HepG2 (cell line): ENCODE measurements at regions not wholly inside any gene's neighbourhood (a gene's known extent, or its start where the extent isn't known, plus 50 kb on each side); places are given as distances from the start of the nearest gene placed in this dataset.

ENCODE experiments used
- CEBPZ ChIP-seq: IDR thresholded peaks from 2 replicates; pipeline ENCODE4 v1.6.1; 2012; ENCODE audit warnings: low read length, improper control_type of control experiment
- DNMT1 ChIP-seq: sonication (generic); formaldehyde crosslinking; IDR thresholded peaks from 2 replicates; pipeline ENCODE4 v1.5.1; 2020; ENCODE audit warnings: mild to moderate bottlenecking, missing genetic modification reagents
- HNF1A ChIP-seq, 2 experiments: sonication (generic) in 1 of 2; formaldehyde crosslinking in 1 of 2; IDR thresholded peaks; 2 replicates each; pipeline versions ENCODE4 v1.4.0 to v1.6.1; 2016 to 2020; ENCODE audit warnings: borderline replicate concordance in 1 of 2, low read depth in 1 of 2, mild to moderate bottlenecking in 1 of 2, missing genetic modification reagents in 1 of 2
- HNF4G ChIP-seq, 2 experiments: sonication (generic) in 1 of 2; formaldehyde crosslinking in 1 of 2; IDR thresholded peaks; 2 replicates each; pipeline versions ENCODE4 v1.4.0 to v1.6.1; 2011 to 2020; ENCODE audit warnings: borderline replicate concordance in 2 of 2, low read depth in 2 of 2, mild to moderate bottlenecking in 2 of 2, low read length in 1 of 2, missing genetic modification reagents in 1 of 2, moderate library complexity in 1 of 2
- PPARG ChIP-seq: conservative IDR thresholded peaks from 2 replicates; pipeline ENCODE4 v1.6.1; 2016; ENCODE audit warnings: missing biosample characterization, missing genetic modification reagents
- SIX1 ChIP-seq: sonication (generic); formaldehyde crosslinking; IDR thresholded peaks from 2 replicates; pipeline ENCODE4 v1.4.0; 2020; ENCODE audit warnings: missing genetic modification reagents, borderline replicate concordance
- YY1 ChIP-seq: IDR thresholded peaks from 2 replicates; pipeline ENCODE4 v1.6.1; 2011; ENCODE audit warnings: low read length, low read depth, moderate library complexity, mild to moderate bottlenecking; ENCODE audit not compliant: insufficient read depth, insufficient replicate concordance
- ZNF12 ChIP-seq: sonication (generic); formaldehyde crosslinking; IDR thresholded peaks from 2 replicates; pipeline ENCODE4 v1.5.0; 2020; ENCODE audit warnings: missing genetic modification reagents
- ZNF331 ChIP-seq: sonication (generic); formaldehyde crosslinking; IDR thresholded peaks from 2 replicates; pipeline ENCODE4 v1.4.0; 2020; ENCODE audit warnings: missing genetic modification reagents
- TF ChIP-seq, protein P1 (sequence below): sonication (generic); formaldehyde crosslinking; IDR thresholded peaks from 2 replicates; pipeline ENCODE4 v1.8.1; 2023; ENCODE audit warnings: mild to moderate bottlenecking, missing genetic modification reagents
- TF ChIP-seq, protein P2 (sequence below): sonication (generic); formaldehyde crosslinking; IDR thresholded peaks from 2 replicates; pipeline ENCODE4; 2020; ENCODE audit warnings: missing genetic modification reagents, mild to moderate bottlenecking, borderline replicate concordance
- TF ChIP-seq, protein P3 (sequence below): sonication (generic); formaldehyde crosslinking; IDR thresholded peaks from 2 replicates; pipeline ENCODE4 v1.9.0; 2021; ENCODE audit warnings: missing genetic modification reagents, borderline replicate concordance

DNA sequence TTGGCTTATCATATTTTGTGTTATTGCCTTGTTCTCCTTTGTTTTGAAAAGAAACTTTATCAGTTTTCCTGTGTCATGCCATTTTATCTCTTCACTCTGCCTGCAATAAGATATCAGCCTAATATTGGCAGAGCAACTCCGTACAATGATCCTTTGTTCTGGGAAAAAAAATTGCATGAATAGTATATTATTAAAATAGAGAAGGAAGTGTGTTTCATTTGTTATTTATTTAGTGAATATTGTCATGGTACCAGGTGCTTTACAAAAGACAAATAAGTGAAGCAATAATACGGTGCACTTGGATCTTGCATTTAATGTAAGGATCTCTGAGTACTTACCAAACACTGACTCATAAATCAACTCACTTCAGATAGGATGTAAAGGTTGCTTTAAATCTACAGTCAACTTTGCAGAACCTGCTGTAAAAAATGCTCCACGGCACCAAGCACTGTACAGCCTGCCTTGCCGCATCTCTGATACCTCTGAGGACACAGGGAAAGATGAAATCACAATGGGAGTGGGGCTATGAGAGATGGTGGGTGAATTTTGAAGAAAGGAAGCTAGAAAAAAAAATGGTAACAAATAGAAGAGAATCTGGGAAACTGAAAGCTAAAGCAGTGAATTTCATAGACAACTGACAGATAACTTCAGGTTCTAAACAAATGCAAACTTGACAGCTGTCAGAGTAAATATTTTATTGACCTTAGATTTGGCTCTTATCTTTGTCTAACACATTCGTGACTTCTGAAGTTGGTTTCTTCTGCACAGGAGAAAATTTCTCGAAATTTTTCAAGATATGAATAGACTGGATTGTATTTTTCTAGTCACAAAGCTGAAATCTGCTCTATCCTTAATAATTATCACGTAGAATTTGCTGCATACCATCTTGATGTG is 232.1 kb downstream of the ENC1 start (continued):
- no peak for TF ChIP-seq CEBPZ
- TF ChIP-seq SIX1 (CRISPR knock-in tag): 0 out of 2 replicates have a peak, but pooled peaks have one; percentile 47
- TF ChIP-seq ZNF331 (CRISPR knock-in tag): no peak
- no peak for TF ChIP-seq YY1
- TF ChIP-seq, protein P1, sequence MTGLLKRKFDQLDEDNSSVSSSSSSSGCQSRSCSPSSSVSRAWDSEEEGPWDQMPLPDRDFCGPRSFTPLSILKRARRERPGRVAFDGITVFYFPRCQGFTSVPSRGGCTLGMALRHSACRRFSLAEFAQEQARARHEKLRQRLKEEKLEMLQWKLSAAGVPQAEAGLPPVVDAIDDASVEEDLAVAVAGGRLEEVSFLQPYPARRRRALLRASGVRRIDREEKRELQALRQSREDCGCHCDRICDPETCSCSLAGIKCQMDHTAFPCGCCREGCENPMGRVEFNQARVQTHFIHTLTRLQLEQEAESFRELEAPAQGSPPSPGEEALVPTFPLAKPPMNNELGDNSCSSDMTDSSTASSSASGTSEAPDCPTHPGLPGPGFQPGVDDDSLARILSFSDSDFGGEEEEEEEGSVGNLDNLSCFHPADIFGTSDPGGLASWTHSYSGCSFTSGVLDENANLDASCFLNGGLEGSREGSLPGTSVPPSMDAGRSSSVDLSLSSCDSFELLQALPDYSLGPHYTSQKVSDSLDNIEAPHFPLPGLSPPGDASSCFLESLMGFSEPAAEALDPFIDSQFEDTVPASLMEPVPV (CRISPR knock-in tag): no peak
- 0 out of 2 replicates have a peak, but pooled peaks have one; percentile 49 for TF ChIP-seq PPARG (CRISPR knock-in tag)
- TF ChIP-seq HNF1A (IDR thresholded peaks at IDR 0.05; ENCODE audit: low read depth): peak; percentile 59; the same call in 1 of the 2 replicates
- TF ChIP-seq HNF1A (CRISPR knock-in tag; IDR thresholded peaks at IDR 0.05; ENCODE audit: borderline replicate concordance): peak; percentile 63; the same call in 1 of the 2 replicates
- TF ChIP-seq HNF4G (IDR thresholded peaks at IDR 0.05; ENCODE audit: borderline replicate concordance, low read depth, low read length): peak; percentile 14; the same call in 1 of the 2 replicates
- no peak for TF ChIP-seq HNF4G (CRISPR knock-in tag; IDR thresholded peaks at IDR 0.05; ENCODE audit: borderline replicate concordance, low read depth)
- peak; percentile 38; the same call in 1 of the 2 replicates for TF ChIP-seq ZNF12
- TF ChIP-seq DNMT1: no peak
- TF ChIP-seq, protein P2, sequence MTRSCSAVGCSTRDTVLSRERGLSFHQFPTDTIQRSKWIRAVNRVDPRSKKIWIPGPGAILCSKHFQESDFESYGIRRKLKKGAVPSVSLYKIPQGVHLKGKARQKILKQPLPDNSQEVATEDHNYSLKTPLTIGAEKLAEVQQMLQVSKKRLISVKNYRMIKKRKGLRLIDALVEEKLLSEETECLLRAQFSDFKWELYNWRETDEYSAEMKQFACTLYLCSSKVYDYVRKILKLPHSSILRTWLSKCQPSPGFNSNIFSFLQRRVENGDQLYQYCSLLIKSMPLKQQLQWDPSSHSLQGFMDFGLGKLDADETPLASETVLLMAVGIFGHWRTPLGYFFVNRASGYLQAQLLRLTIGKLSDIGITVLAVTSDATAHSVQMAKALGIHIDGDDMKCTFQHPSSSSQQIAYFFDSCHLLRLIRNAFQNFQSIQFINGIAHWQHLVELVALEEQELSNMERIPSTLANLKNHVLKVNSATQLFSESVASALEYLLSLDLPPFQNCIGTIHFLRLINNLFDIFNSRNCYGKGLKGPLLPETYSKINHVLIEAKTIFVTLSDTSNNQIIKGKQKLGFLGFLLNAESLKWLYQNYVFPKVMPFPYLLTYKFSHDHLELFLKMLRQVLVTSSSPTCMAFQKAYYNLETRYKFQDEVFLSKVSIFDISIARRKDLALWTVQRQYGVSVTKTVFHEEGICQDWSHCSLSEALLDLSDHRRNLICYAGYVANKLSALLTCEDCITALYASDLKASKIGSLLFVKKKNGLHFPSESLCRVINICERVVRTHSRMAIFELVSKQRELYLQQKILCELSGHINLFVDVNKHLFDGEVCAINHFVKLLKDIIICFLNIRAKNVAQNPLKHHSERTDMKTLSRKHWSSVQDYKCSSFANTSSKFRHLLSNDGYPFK (CRISPR knock-in tag): no peak
- TF ChIP-seq, protein P3, sequence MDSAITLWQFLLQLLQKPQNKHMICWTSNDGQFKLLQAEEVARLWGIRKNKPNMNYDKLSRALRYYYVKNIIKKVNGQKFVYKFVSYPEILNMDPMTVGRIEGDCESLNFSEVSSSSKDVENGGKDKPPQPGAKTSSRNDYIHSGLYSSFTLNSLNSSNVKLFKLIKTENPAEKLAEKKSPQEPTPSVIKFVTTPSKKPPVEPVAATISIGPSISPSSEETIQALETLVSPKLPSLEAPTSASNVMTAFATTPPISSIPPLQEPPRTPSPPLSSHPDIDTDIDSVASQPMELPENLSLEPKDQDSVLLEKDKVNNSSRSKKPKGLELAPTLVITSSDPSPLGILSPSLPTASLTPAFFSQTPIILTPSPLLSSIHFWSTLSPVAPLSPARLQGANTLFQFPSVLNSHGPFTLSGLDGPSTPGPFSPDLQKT (CRISPR knock-in tag): no peak
